GM23338 (cell line): ENCODE measurements at regions not wholly inside any gene's neighbourhood (a gene's known extent, or its start where the extent isn't known, plus 50 kb on each side); places are given as distances from the start of the nearest gene placed in this dataset.

Source experiments
- ATAC-seq: fragments of 200-7000 bp; cut with Tn5 transposase; 3 replicates; pipeline ENCODE4 v1.9.1; 2020
- DNase-seq: peaks from one replicate; pipeline ENCODE4 v3.0.0-alpha.2; 2015; ENCODE audit warnings: low spot score
- H2AFZ ChIP-seq: fragments of 200-600 bp; sonication (generic); 2 replicates; pipeline ENCODE4 v1.8.0; 2016; ENCODE audit warnings: antibody characterized with exemption, mild to moderate bottlenecking, moderate library complexity
- H3F3A ChIP-seq: fragments of 200-600 bp; sonication (generic); replicated peaks from 2 replicates; pipeline ENCODE4 v1.8.0; 2017; ENCODE audit warnings: antibody characterized with exemption, mixed run types, low read depth
- H3K27ac ChIP-seq: fragments of 200-600 bp; sonication (generic); 2 replicates; pipeline ENCODE4 v1.6.1; 2016; ENCODE audit warnings: low read depth
- H3K27me3 ChIP-seq: fragments of 200-600 bp; sonication (generic); 2 replicates; pipeline ENCODE4 v1.8.0; 2016; ENCODE audit warnings: mild to moderate bottlenecking, mixed run types, moderate library complexity; ENCODE audit not compliant: insufficient read depth
- H3K36me3 ChIP-seq: fragments of 200-600 bp; sonication (generic); 2 replicates; pipeline ENCODE4 v1.8.0; 2016; ENCODE audit warnings: mild to moderate bottlenecking; ENCODE audit not compliant: insufficient read depth
- H3K4me1 ChIP-seq: fragments of 200-600 bp; sonication (generic); 2 replicates; pipeline ENCODE4 v1.8.0; 2016; ENCODE audit warnings: mild to moderate bottlenecking, moderate library complexity; ENCODE audit not compliant: insufficient read depth
- H3K4me2 ChIP-seq: fragments of 200-600 bp; sonication (generic); 2 replicates; pipeline ENCODE4 v1.7.1; 2017; ENCODE audit warnings: mixed run types
- H3K4me3 ChIP-seq: fragments of 200-600 bp; sonication (generic); 2 replicates; pipeline ENCODE4 v1.6.1; 2016; ENCODE audit warnings: mixed run types
- H3K79me2 ChIP-seq: fragments of 200-600 bp; sonication (generic); replicated peaks from 2 replicates; pipeline ENCODE4 v1.8.0; 2017; ENCODE audit warnings: mild to moderate bottlenecking; ENCODE audit not compliant: insufficient read depth
- H3K9me2 ChIP-seq: fragments of 200-600 bp; sonication (generic); 2 replicates; pipeline ENCODE4 v1.8.0; 2017; ENCODE audit not compliant: insufficient read depth
- H4K20me1 ChIP-seq: fragments of 200-600 bp; sonication (generic); replicated peaks from 2 replicates; pipeline ENCODE4 v1.8.0; 2017; ENCODE audit warnings: mild to moderate bottlenecking; ENCODE audit not compliant: insufficient read depth
- H3K27ac Mint-ChIP-seq: 2 replicates; pipeline ENCODE4 v1.8.0; 2020; ENCODE audit warnings: inconsistent platforms, mild to moderate bottlenecking, moderate library complexity, mixed read lengths
- H3K27me3 Mint-ChIP-seq: 3 replicates; pipeline ENCODE4 v1.8.0; 2022; ENCODE audit warnings: low read depth, mild to moderate bottlenecking, moderate library complexity, mixed read lengths, inconsistent platforms; ENCODE audit not compliant: insufficient read depth, poor library complexity
- H3K36me3 Mint-ChIP-seq: 3 replicates; pipeline ENCODE4 v1.8.0; 2021; ENCODE audit warnings: low read depth, mild to moderate bottlenecking, inconsistent platforms, moderate library complexity, mixed read lengths
- H3K4me1 Mint-ChIP-seq: 3 replicates; pipeline ENCODE4 v1.8.0; 2020; ENCODE audit warnings: mild to moderate bottlenecking, inconsistent platforms, mixed read lengths
- H3K4me3 Mint-ChIP-seq: 3 replicates; pipeline ENCODE4 v1.8.0; 2021; ENCODE audit warnings: moderate library complexity, mild to moderate bottlenecking, inconsistent platforms, mixed read lengths
- H3K9me3 Mint-ChIP-seq: 3 replicates; pipeline ENCODE4 v1.8.0; 2020; ENCODE audit warnings: moderate library complexity, mild to moderate bottlenecking, inconsistent platforms, mixed read lengths
- CREB1 ChIP-seq: fragments of 250-450 bp; sonication (Bioruptor Pico); IDR thresholded peaks from 2 replicates; pipeline ENCODE4 v1.5.0; 2020; ENCODE audit warnings: low read depth, mild to moderate bottlenecking, moderate library complexity
- CTCF ChIP-seq, 2 experiments: fragments of 200-600 bp in 1 of 2; sonication (generic) in 1 of 2; conservative IDR thresholded peaks; 2 replicates each; pipeline versions ENCODE4 v1.5.1 to v1.6.1; 2016 to 2017; ENCODE audit warnings: antibody characterized with exemption in 2 of 2, low read depth in 2 of 2, mild to moderate bottlenecking in 2 of 2, moderate library complexity in 1 of 2
- EZH2 ChIP-seq: fragments of 200-600 bp; sonication (generic); IDR thresholded peaks from one replicate; pipeline ENCODE4 v1.8.0; 2017; ENCODE audit warnings: antibody characterized with exemption, mild to moderate bottlenecking, low read depth; ENCODE audit not compliant: unreplicated experiment
- EZH2phosphoT487 ChIP-seq: fragments of 200-600 bp; sonication (generic); IDR thresholded peaks from one replicate; pipeline ENCODE4 v1.8.1; 2018; ENCODE audit warnings: antibody characterized with exemption; ENCODE audit not compliant: unreplicated experiment
- JUNB ChIP-seq: IDR thresholded peaks from one replicate; pipeline ENCODE4 v1.6.1; 2016; ENCODE audit warnings: antibody characterized with exemption; ENCODE audit not compliant: unreplicated experiment
- NANOG ChIP-seq: IDR thresholded peaks from 2 replicates; pipeline ENCODE4 v1.6.1; 2016; ENCODE audit warnings: antibody characterized with exemption, borderline replicate concordance
- POLR2AphosphoS5 ChIP-seq: IDR thresholded peaks from 2 replicates; pipeline ENCODE4 v1.6.1; 2016; ENCODE audit warnings: antibody characterized with exemption, low read depth
- STAT1 ChIP-seq: IDR thresholded peaks from one replicate; pipeline ENCODE4 v1.6.1; 2016; ENCODE audit warnings: antibody characterized with exemption; ENCODE audit not compliant: unreplicated experiment
- ZNF114 ChIP-seq: fragments of 250-450 bp; sonication (Bioruptor Pico); IDR thresholded peaks from 2 replicates; pipeline ENCODE4 v1.5.0; 2020; ENCODE audit warnings: mild to moderate bottlenecking, moderate library complexity
- ZNF331 ChIP-seq: fragments of 250-450 bp; sonication (Bioruptor Pico); IDR thresholded peaks from 2 replicates; pipeline ENCODE4 v1.5.0; 2020; ENCODE audit warnings: low read depth, mild to moderate bottlenecking, moderate library complexity
- TF ChIP-seq, protein P1 (sequence below): IDR thresholded peaks from one replicate; pipeline ENCODE4 v1.6.1; 2018; ENCODE audit warnings: antibody characterized with exemption; ENCODE audit not compliant: unreplicated experiment
- TF ChIP-seq, protein P2 (sequence below): IDR thresholded peaks from 2 replicates; pipeline ENCODE4 v1.6.1; 2016; ENCODE audit warnings: antibody characterized with exemption
- TF ChIP-seq, protein P3 (sequence below): fragments of 250-450 bp; sonication (Bioruptor Pico); IDR thresholded peaks from 2 replicates; pipeline ENCODE4 v1.5.0; 2020; ENCODE audit warnings: mild to moderate bottlenecking, moderate library complexity

GRCh38 chr5:82720213-82721086 lies 356.7 kb downstream of the TMEM167A start:
- no peak overlapping the region for H3K4me3 Mint-ChIP-seq
- Histone ChIP-seq H3F3A (no peaks in the 10 kb centered on the region), H3K4me2 (no peak overlapping the region), H2AFZ (0 out of 2 replicates have a peak overlapping the region, but pooled peaks have one; percentile 19), H3K36me3 (no peaks in the 10 kb centered on the region), H4K20me1 (no peaks in the 10 kb centered on the region), H3K4me3 (no peak overlapping the region), H3K27me3 (no peaks in the 10 kb centered on the region), H3K79me2 (no peaks in the 10 kb centered on the region), H3K9me2 (no peaks in the 10 kb centered on the region), H3K4me1 (0 out of 2 replicates have a peak, but pooled peaks cover 9% of the 10 kb centered on the region), H3K27ac (no peak overlapping the region)
- H3K4me1 Mint-ChIP-seq: peaks cover 10% of the 10 kb centered on the region
- H3K36me3 Mint-ChIP-seq: no peaks in the 10 kb centered on the region
- DNase-seq (peak; percentile 39), ATAC-seq (peak; percentile 79)
- H3K9me3 Mint-ChIP-seq: peaks cover 6% of the 10 kb centered on the region
- peaks cover 4% of the 10 kb centered on the region for H3K27me3 Mint-ChIP-seq
- TF ChIP-seq POLR2AphosphoS5 (no peak), EZH2 (no peak), NANOG (no peak), EZH2phosphoT487 (no peak), CTCF (conservative IDR thresholded peaks at IDR 0.05; ENCODE audit: low read depth in 2 of 2) (no peak), CREB1 (no peak), ZNF114 (no peak), ZNF331 (CRISPR knock-in tag) (no peak), STAT1 (no peak), JUNB (no peak)
- TF ChIP-seq, protein P1, sequence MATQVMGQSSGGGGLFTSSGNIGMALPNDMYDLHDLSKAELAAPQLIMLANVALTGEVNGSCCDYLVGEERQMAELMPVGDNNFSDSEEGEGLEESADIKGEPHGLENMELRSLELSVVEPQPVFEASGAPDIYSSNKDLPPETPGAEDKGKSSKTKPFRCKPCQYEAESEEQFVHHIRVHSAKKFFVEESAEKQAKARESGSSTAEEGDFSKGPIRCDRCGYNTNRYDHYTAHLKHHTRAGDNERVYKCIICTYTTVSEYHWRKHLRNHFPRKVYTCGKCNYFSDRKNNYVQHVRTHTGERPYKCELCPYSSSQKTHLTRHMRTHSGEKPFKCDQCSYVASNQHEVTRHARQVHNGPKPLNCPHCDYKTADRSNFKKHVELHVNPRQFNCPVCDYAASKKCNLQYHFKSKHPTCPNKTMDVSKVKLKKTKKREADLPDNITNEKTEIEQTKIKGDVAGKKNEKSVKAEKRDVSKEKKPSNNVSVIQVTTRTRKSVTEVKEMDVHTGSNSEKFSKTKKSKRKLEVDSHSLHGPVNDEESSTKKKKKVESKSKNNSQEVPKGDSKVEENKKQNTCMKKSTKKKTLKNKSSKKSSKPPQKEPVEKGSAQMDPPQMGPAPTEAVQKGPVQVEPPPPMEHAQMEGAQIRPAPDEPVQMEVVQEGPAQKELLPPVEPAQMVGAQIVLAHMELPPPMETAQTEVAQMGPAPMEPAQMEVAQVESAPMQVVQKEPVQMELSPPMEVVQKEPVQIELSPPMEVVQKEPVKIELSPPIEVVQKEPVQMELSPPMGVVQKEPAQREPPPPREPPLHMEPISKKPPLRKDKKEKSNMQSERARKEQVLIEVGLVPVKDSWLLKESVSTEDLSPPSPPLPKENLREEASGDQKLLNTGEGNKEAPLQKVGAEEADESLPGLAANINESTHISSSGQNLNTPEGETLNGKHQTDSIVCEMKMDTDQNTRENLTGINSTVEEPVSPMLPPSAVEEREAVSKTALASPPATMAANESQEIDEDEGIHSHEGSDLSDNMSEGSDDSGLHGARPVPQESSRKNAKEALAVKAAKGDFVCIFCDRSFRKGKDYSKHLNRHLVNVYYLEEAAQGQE: no peak
- TF ChIP-seq, protein P2, sequence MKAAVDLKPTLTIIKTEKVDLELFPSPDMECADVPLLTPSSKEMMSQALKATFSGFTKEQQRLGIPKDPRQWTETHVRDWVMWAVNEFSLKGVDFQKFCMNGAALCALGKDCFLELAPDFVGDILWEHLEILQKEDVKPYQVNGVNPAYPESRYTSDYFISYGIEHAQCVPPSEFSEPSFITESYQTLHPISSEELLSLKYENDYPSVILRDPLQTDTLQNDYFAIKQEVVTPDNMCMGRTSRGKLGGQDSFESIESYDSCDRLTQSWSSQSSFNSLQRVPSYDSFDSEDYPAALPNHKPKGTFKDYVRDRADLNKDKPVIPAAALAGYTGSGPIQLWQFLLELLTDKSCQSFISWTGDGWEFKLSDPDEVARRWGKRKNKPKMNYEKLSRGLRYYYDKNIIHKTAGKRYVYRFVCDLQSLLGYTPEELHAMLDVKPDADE: no peak
- TF ChIP-seq, protein P3, sequence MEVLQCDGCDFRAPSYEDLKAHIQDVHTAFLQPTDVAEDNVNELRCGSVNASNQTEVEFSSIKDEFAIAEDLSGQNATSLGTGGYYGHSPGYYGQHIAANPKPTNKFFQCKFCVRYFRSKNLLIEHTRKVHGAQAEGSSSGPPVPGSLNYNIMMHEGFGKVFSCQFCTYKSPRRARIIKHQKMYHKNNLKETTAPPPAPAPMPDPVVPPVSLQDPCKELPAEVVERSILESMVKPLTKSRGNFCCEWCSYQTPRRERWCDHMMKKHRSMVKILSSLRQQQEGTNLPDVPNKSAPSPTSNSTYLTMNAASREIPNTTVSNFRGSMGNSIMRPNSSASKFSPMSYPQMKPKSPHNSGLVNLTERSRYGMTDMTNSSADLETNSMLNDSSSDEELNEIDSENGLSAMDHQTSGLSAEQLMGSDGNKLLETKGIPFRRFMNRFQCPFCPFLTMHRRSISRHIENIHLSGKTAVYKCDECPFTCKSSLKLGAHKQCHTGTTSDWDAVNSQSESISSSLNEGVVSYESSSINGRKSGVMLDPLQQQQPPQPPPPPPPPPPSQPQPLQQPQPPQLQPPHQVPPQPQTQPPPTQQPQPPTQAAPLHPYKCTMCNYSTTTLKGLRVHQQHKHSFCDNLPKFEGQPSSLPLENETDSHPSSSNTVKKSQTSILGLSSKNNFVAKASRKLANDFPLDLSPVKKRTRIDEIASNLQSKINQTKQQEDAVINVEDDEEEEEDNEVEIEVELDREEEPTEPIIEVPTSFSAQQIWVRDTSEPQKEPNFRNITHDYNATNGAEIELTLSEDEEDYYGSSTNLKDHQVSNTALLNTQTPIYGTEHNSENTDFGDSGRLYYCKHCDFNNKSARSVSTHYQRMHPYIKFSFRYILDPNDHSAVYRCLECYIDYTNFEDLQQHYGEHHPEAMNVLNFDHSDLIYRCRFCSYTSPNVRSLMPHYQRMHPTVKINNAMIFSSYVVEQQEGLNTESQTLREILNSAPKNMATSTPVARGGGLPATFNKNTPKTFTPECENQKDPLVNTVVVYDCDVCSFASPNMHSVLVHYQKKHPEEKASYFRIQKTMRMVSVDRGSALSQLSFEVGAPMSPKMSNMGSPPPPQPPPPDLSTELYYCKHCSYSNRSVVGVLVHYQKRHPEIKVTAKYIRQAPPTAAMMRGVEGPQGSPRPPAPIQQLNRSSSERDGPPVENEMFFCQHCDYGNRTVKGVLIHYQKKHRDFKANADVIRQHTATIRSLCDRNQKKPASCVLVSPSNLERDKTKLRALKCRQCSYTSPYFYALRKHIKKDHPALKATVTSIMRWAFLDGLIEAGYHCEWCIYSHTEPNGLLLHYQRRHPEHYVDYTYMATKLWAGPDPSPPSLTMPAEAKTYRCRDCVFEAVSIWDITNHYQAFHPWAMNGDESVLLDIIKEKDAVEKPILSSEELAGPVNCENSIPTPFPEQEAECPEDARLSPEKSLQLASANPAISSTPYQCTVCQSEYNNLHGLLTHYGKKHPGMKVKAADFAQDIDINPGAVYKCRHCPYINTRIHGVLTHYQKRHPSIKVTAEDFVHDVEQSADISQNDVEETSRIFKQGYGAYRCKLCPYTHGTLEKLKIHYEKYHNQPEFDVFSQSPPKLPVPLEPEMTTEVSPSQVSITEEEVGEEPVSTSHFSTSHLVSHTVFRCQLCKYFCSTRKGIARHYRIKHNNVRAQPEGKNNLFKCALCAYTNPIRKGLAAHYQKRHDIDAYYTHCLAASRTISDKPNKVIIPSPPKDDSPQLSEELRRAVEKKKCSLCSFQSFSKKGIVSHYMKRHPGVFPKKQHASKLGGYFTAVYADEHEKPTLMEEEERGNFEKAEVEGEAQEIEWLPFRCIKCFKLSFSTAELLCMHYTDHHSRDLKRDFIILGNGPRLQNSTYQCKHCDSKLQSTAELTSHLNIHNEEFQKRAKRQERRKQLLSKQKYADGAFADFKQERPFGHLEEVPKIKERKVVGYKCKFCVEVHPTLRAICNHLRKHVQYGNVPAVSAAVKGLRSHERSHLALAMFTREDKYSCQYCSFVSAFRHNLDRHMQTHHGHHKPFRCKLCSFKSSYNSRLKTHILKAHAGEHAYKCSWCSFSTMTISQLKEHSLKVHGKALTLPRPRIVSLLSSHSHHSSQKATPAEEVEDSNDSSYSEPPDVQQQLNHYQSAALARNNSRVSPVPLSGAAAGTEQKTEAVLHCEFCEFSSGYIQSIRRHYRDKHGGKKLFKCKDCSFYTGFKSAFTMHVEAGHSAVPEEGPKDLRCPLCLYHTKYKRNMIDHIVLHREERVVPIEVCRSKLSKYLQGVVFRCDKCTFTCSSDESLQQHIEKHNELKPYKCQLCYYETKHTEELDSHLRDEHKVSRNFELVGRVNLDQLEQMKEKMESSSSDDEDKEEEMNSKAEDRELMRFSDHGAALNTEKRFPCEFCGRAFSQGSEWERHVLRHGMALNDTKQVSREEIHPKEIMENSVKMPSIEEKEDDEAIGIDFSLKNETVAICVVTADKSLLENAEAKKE (CRISPR knock-in tag): no peak
- H3K27ac Mint-ChIP-seq: peak overlapping the region; percentile 28; the same call in 1 of the 2 replicates
